ENCODE measurements at regions not wholly inside any gene's neighbourhood (a gene's known extent, or its start where the extent isn't known, plus 50 kb on each side); places are given as distances from the start of the nearest gene placed in this dataset.

DNA sequence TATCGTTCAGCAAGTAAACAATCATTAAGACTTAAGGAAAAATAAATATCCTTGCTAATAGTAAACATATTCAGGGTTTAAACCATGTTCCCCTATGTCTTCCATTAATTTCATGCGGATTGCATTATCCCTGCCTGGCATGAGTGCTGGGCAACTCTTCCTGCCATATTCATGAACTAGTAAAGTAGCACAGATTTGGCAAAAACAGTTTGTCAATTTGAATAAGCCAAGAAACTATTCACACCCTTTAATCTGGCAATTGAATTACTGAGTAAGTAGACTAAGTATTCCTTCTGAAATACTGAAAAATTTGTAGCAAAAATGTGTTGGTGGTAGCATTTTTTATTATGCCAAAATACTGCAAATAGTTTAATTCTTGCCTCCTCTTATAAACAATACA is 512.0 kb downstream of the NLGN4X start:
- no peak for TF ChIP-seq POLR2A (IDR thresholded peaks at IDR 0.05; ENCODE audit: low read depth, low read length)
- TF ChIP-seq RAD21 (IDR thresholded peaks at IDR 0.05; ENCODE audit: low read length): no peak
- TF ChIP-seq, protein P1, sequence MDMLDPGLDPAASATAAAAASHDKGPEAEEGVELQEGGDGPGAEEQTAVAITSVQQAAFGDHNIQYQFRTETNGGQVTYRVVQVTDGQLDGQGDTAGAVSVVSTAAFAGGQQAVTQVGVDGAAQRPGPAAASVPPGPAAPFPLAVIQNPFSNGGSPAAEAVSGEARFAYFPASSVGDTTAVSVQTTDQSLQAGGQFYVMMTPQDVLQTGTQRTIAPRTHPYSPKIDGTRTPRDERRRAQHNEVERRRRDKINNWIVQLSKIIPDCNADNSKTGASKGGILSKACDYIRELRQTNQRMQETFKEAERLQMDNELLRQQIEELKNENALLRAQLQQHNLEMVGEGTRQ (IDR thresholded peaks at IDR 0.05; ENCODE audit: low read depth, low read length): no peak
- TF ChIP-seq CTCF (conservative IDR thresholded peaks at IDR 0.05; ENCODE audit: low read depth, low read length): no peak

Data from IMR-90 (cell line).